MM.1S (cell line): ENCODE measurements at regions not wholly inside any gene's neighbourhood (a gene's known extent, or its start where the extent isn't known, plus 50 kb on each side); places are given as distances from the start of the nearest gene placed in this dataset.

Experiments used
- DNase-seq: peaks from one replicate; pipeline ENCODE4 v3.0.0-alpha.2; 2015
- H2AFZ ChIP-seq: fragments of 300-600 bp; sonication (generic); 2 replicates; pipeline ENCODE4 v1.6.0; 2016; ENCODE audit warnings: antibody characterized with exemption, low read length
- H3F3A ChIP-seq: fragments of 300-600 bp; sonication (generic); 2 replicates; pipeline ENCODE4 v1.6.1; 2016; ENCODE audit warnings: mild to moderate bottlenecking, antibody characterized with exemption, low read length, moderate library complexity, mixed read lengths; ENCODE audit not compliant: insufficient read depth
- H3K27ac ChIP-seq: fragments of 300-600 bp; sonication (generic); 2 replicates; pipeline ENCODE4 v1.5.1; 2016; ENCODE audit warnings: mild to moderate bottlenecking, low read length
- H3K27me3 ChIP-seq: fragments of 300-600 bp; sonication (generic); replicated peaks from 2 replicates; pipeline ENCODE4 v1.6.0; 2016; ENCODE audit warnings: low read length; ENCODE audit not compliant: insufficient read depth
- H3K36me3 ChIP-seq: fragments of 300-600 bp; sonication (generic); replicated peaks from 2 replicates; pipeline ENCODE4 v1.6.1; 2016; ENCODE audit warnings: mild to moderate bottlenecking, low read length, mixed read lengths; ENCODE audit not compliant: insufficient read depth
- H3K4me1 ChIP-seq: fragments of 300-600 bp; sonication (generic); 2 replicates; pipeline ENCODE4 v1.6.1; 2016; ENCODE audit warnings: low read length, mixed read lengths
- H3K4me2 ChIP-seq: fragments of 300-600 bp; sonication (generic); 2 replicates; pipeline ENCODE4 v1.6.0; 2016; ENCODE audit warnings: low read depth, low read length
- H3K4me3 ChIP-seq: fragments of 300-600 bp; sonication (generic); 2 replicates; pipeline ENCODE4 v1.5.1; 2016; ENCODE audit warnings: low read length, mixed read lengths
- H3K79me2 ChIP-seq: fragments of 300-600 bp; sonication (generic); 2 replicates; pipeline ENCODE4 v1.6.1; 2016; ENCODE audit warnings: mixed run types, low read length, mixed read lengths
- H3K9ac ChIP-seq: fragments of 300-600 bp; sonication (generic); 2 replicates; pipeline ENCODE4 v1.6.1; 2016; ENCODE audit warnings: low read length, mixed read lengths
- H3K9me2 ChIP-seq: fragments of 300-600 bp; sonication (generic); replicated peaks from 2 replicates; pipeline ENCODE4 v1.6.1; 2016; ENCODE audit warnings: mild to moderate bottlenecking, low read length, mixed read lengths; ENCODE audit not compliant: insufficient read depth
- H3K9me3 ChIP-seq: fragments of 300-600 bp; sonication (generic); replicated peaks from 2 replicates; pipeline ENCODE4 v1.6.1; 2016; ENCODE audit warnings: mild to moderate bottlenecking, low read length, mixed read lengths; ENCODE audit not compliant: insufficient read depth
- H4K20me1 ChIP-seq: fragments of 300-600 bp; sonication (generic); 2 replicates; pipeline ENCODE4 v1.6.1; 2016; ENCODE audit warnings: mild to moderate bottlenecking, low read length, moderate library complexity, mixed read lengths; ENCODE audit not compliant: insufficient read depth
- EZH2 ChIP-seq: fragments of 300-600 bp; sonication (generic); optimal IDR thresholded peaks from 2 replicates; pipeline ENCODE3; 2017; ENCODE audit warnings: low read depth, mild to moderate bottlenecking, antibody characterized with exemption, low read length, mixed read lengths
- EZH2phosphoT487 ChIP-seq: fragments of 300-600 bp; sonication (generic); IDR thresholded peaks from 2 replicates; pipeline ENCODE4 v1.6.1; 2018; ENCODE audit warnings: antibody characterized with exemption, low read length
- TF ChIP-seq, protein P1 (sequence below): fragments of 300-600 bp; sonication (generic); IDR thresholded peaks from 2 replicates; pipeline ENCODE4 v1.5.1; 2016; ENCODE audit warnings: antibody characterized with exemption, low read length, mixed read lengths

- Histone ChIP-seq H3K9me3 (no peaks in the 10 kb centered on the region; the same call in 1 of the 2 replicates), H2AFZ (no peak overlapping the region), H3K4me1 (no peaks in the 10 kb centered on the region), H3K36me3 (no peaks in the 10 kb centered on the region), H3K79me2 (no peaks in the 10 kb centered on the region), H4K20me1 (no peaks in the 10 kb centered on the region), H3K27ac (no peak overlapping the region), H3K4me3 (no peak overlapping the region), H3K4me2 (no peak overlapping the region), H3K9me2 (no peaks in the 10 kb centered on the region), H3K9ac (no peak overlapping the region), H3F3A (no peaks in the 10 kb centered on the region), H3K27me3 (no peaks in the 10 kb centered on the region)
- no peak for TF ChIP-seq EZH2phosphoT487
- TF ChIP-seq, protein P1, sequence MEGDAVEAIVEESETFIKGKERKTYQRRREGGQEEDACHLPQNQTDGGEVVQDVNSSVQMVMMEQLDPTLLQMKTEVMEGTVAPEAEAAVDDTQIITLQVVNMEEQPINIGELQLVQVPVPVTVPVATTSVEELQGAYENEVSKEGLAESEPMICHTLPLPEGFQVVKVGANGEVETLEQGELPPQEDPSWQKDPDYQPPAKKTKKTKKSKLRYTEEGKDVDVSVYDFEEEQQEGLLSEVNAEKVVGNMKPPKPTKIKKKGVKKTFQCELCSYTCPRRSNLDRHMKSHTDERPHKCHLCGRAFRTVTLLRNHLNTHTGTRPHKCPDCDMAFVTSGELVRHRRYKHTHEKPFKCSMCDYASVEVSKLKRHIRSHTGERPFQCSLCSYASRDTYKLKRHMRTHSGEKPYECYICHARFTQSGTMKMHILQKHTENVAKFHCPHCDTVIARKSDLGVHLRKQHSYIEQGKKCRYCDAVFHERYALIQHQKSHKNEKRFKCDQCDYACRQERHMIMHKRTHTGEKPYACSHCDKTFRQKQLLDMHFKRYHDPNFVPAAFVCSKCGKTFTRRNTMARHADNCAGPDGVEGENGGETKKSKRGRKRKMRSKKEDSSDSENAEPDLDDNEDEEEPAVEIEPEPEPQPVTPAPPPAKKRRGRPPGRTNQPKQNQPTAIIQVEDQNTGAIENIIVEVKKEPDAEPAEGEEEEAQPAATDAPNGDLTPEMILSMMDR: no peak
- TF ChIP-seq EZH2: no peak
- no peak for DNase-seq
Observed at GRCh38 chr15:72979791-72980190, 72.5 kb upstream of the NEO1 start.

GRCh38 chr15:72979308-72979707 is 73.0 kb upstream of the NEO1 start:
- Histone ChIP-seq H3K4me3 (no peak overlapping the region), H3K9me2 (no peaks in the 10 kb centered on the region), H2AFZ (no peak overlapping the region), H3F3A (no peaks in the 10 kb centered on the region), H3K27me3 (no peaks in the 10 kb centered on the region), H3K27ac (no peak overlapping the region), H3K4me2 (no peak overlapping the region), H3K79me2 (no peaks in the 10 kb centered on the region), H3K9ac (no peak overlapping the region), H3K36me3 (no peaks in the 10 kb centered on the region), H4K20me1 (no peaks in the 10 kb centered on the region), H3K9me3 (no peaks in the 10 kb centered on the region; the same call in 1 of the 2 replicates), H3K4me1 (no peaks in the 10 kb centered on the region)
- no peak for DNase-seq
- TF ChIP-seq, protein P1: no peak
- TF ChIP-seq EZH2 (no peak), EZH2phosphoT487 (no peak)

DNA sequence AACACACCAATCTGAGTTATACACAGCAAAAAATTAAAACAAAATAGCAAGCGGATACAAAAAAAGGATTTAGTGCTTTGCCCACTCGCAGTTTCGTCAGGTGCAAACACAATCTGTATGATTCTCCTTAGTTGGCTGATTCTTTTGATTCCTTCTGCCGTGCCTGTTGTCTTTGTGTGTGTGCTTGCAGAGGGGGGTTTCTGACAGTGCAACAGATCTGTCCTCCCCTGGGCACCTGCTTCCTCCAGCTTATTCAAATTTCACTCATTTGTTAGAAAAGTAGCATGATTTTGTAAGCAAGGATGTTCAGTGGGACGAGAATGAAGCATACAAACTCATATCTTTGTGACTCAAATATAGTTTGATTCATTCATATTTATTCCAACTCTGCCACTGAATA is 74.0 kb upstream of the NEO1 start:
- Histone ChIP-seq H3K9ac (no peak overlapping the region), H2AFZ (no peak overlapping the region), H3K4me3 (no peak overlapping the region), H3K79me2 (no peaks in the 10 kb centered on the region), H3K36me3 (no peaks in the 10 kb centered on the region), H3F3A (no peaks in the 10 kb centered on the region), H3K4me2 (no peak overlapping the region), H3K9me3 (no peaks in the 10 kb centered on the region; the same call in 1 of the 2 replicates), H3K27me3 (no peaks in the 10 kb centered on the region), H3K27ac (no peak overlapping the region), H3K9me2 (no peaks in the 10 kb centered on the region), H3K4me1 (no peaks in the 10 kb centered on the region), H4K20me1 (no peaks in the 10 kb centered on the region)
- TF ChIP-seq EZH2 (no peak), EZH2phosphoT487 (no peak)
- TF ChIP-seq, protein P1: no peak
- no peak for DNase-seq
